ENCODE measurements at regions not wholly inside any gene's neighbourhood (a gene's known extent, or its start where the extent isn't known, plus 50 kb on each side); places are given as distances from the start of the nearest gene placed in this dataset.

GRCh38 chr14:27836386-27836785, 930.2 kb upstream of the FOXG1 start:
- TF ChIP-seq POLR2AphosphoS5 (IDR thresholded peaks at IDR 0.05; ENCODE audit: borderline replicate concordance, low read depth, low read length) (no peak), EZH2 (IDR thresholded peaks at IDR 0.05) (no peak)
